Gastroesophageal sphincter (tissue), 3 donors: ENCODE measurements at regions not wholly inside any gene's neighbourhood (a gene's known extent, or its start where the extent isn't known, plus 50 kb on each side); places are given as distances from the start of the nearest gene placed in this dataset.

Experiments used
- CTCF ChIP-seq, 4 experiments: fragments of 200-600 bp in 2 of 4; fragments of 450-650 bp in 2 of 4; sonication (generic) in 1 of 4; IDR thresholded peaks; one replicate each; pipeline ENCODE4 v1.5.1; 2017 to 2019; ENCODE audit warnings: antibody characterized with exemption in 4 of 4, mild to moderate bottlenecking in 2 of 4, moderate library complexity in 2 of 4
- POLR2A ChIP-seq, 2 donors: fragments of 450-650 bp; IDR thresholded peaks; one replicate each; pipeline ENCODE4 v1.6.1; 2017; ENCODE audit warnings: antibody characterized with exemption in 2 of 2, mild to moderate bottlenecking in 2 of 2, moderate library complexity in 1 of 2
- POLR2AphosphoS5 ChIP-seq: sonication (generic); formaldehyde crosslinking; IDR thresholded peaks from one replicate; pipeline ENCODE4 v1.6.1; 2017; ENCODE audit warnings: antibody characterized with exemption

GRCh38 chr2:161031511-161031910, 128.7 kb upstream of the TANK start:
- TF ChIP-seq CTCF (IDR thresholded peaks at IDR 0.05) (no peak), POLR2A (IDR thresholded peaks at IDR 0.05) (no peak), POLR2AphosphoS5 (no peak)
